IMR-90 (cell line): ENCODE measurements at regions not wholly inside any gene's neighbourhood (a gene's known extent, or its start where the extent isn't known, plus 50 kb on each side); places are given as distances from the start of the nearest gene placed in this dataset.

ENCODE experiments used
- ATAC-seq: fragments of 200-7000 bp; cut with Tn5 transposase; 2 replicates; pipeline ENCODE4 v1.9.1; 2020; ENCODE audit warnings: low read depth, mild to moderate bottlenecking, moderate library complexity
- BruUV-seq: library from RNA; stranded (reverse); fragments of 400-500 nt; replicated peaks from 2 replicates; lab custom pipeline; 2021; lab: Mats Ljungman, UMichigan
- CTCF ChIA-PET: fragments of 300-600 bp; formaldehyde crosslinking; extraction: SDS; loops from one replicate; lab custom pipeline; 2021; ENCODE audit warnings: antibody characterized with exemption; lab: Yijun Ruan, JAX
- POLR2A ChIA-PET: fragments of 300-600 bp; sonication (Branson Sonifier 250); formaldehyde crosslinking; loops from one replicate; lab custom pipeline; 2022; ENCODE audit warnings: antibody characterized with exemption; ENCODE audit not compliant: unreplicated experiment; lab: Charles Lee
- DNase-seq: peaks from one replicate; pipeline ENCODE4 v3.0.0; 2013
- H2AFZ ChIP-seq: replicated peaks from 2 replicates; pipeline ENCODE3; 2013; ENCODE audit warnings: low read length, mild to moderate bottlenecking; ENCODE audit not compliant: poor library complexity
- H2AK5ac ChIP-seq: 2 replicates; pipeline ENCODE4 v1.6.1; 2013; ENCODE audit warnings: low read depth, low read length, inconsistent platforms
- H2AK9ac ChIP-seq: replicated peaks from 2 replicates; pipeline ENCODE3; 2013; ENCODE audit warnings: mild to moderate bottlenecking, low read depth, low read length, moderate library complexity; ENCODE audit not compliant: poor library complexity
- H2BK120ac ChIP-seq: 2 replicates; pipeline ENCODE4 v1.6.1; 2013; ENCODE audit warnings: low read depth, low read length, inconsistent platforms
- H2BK15ac ChIP-seq: 3 replicates; pipeline ENCODE4 v1.6.1; 2013; ENCODE audit warnings: low read depth, low read length, inconsistent platforms
- H2BK20ac ChIP-seq: 2 replicates; pipeline ENCODE4 v1.6.1; 2013; ENCODE audit warnings: low read depth, mild to moderate bottlenecking, inconsistent platforms, low read length, moderate library complexity
- H2BK5ac ChIP-seq: 2 replicates; pipeline ENCODE4 v1.6.1; 2013; ENCODE audit warnings: mild to moderate bottlenecking, low read depth, low read length, inconsistent platforms; ENCODE audit not compliant: poor library complexity, severe bottlenecking
- H3K14ac ChIP-seq: replicated peaks from 2 replicates; pipeline ENCODE4 v1.6.1; 2013; ENCODE audit warnings: low read depth, low read length, inconsistent platforms
- H3K18ac ChIP-seq: 2 replicates; pipeline ENCODE4 v1.6.1; 2013; ENCODE audit warnings: low read depth, low read length, control low read depth
- H3K23ac ChIP-seq: 2 replicates; pipeline ENCODE4 v1.6.1; 2013; ENCODE audit warnings: low read depth, low read length, inconsistent platforms
- H3K27ac ChIP-seq: 2 replicates; pipeline ENCODE4 v1.5.1; 2013; ENCODE audit warnings: mild to moderate bottlenecking, control low read depth, low read length; ENCODE audit not compliant: insufficient read depth
- H3K27me3 ChIP-seq: 2 replicates; pipeline ENCODE4 v1.6.1; 2013; ENCODE audit warnings: low read length; ENCODE audit not compliant: control insufficient read depth, insufficient read depth
- H3K36me3 ChIP-seq: 2 replicates; pipeline ENCODE4 v1.6.1; 2013; ENCODE audit warnings: low read length, mixed read lengths; ENCODE audit not compliant: control insufficient read depth, insufficient read depth
- H3K4ac ChIP-seq: 2 replicates; pipeline ENCODE4 v1.6.1; 2013; ENCODE audit warnings: low read depth, low read length, inconsistent platforms
- H3K4me1 ChIP-seq: 2 replicates; pipeline ENCODE4 v1.6.1; 2013; ENCODE audit warnings: low read length, mixed read lengths; ENCODE audit not compliant: control insufficient read depth, insufficient read depth
- H3K4me2 ChIP-seq: 2 replicates; pipeline ENCODE4 v1.6.1; 2013; ENCODE audit warnings: low read depth, mild to moderate bottlenecking, control low read depth, low read length, moderate library complexity
- H3K4me3 ChIP-seq: 2 replicates; pipeline ENCODE4 v1.5.1; 2013; ENCODE audit warnings: low read depth, mild to moderate bottlenecking, control low read depth, low read length, moderate library complexity; ENCODE audit not compliant: insufficient read depth
- H3K56ac ChIP-seq: 2 replicates; pipeline ENCODE4 v1.6.1; 2013; ENCODE audit warnings: low read length, inconsistent platforms; ENCODE audit not compliant: insufficient read depth; ENCODE audit errors: extremely low read depth
- H3K79me1 ChIP-seq, 2 experiments: 2 replicates each; pipeline ENCODE4 v1.6.1; 2013; ENCODE audit warnings: low read length in 2 of 2, inconsistent platforms in 1 of 2, low read depth in 1 of 2
- H3K9ac ChIP-seq: 2 replicates; pipeline ENCODE4 v1.6.1; 2013; ENCODE audit warnings: low read depth, low read length, control low read depth
- H3K9me1 ChIP-seq: 2 replicates; pipeline ENCODE4 v1.6.1; 2013; ENCODE audit warnings: low read length, inconsistent platforms; ENCODE audit not compliant: insufficient read depth
- H3K9me3 ChIP-seq: 2 replicates; pipeline ENCODE4 v1.6.1; 2013; ENCODE audit warnings: low read length; ENCODE audit not compliant: control insufficient read depth, insufficient read depth
- H4K20me1 ChIP-seq: 2 replicates; pipeline ENCODE4 v1.6.1; 2013; ENCODE audit warnings: low read length, inconsistent platforms; ENCODE audit not compliant: insufficient read depth
- H4K5ac ChIP-seq: 2 replicates; pipeline ENCODE4 v1.6.1; 2013; ENCODE audit warnings: mild to moderate bottlenecking, low read depth, low read length, control low read depth
- H4K8ac ChIP-seq, 2 experiments: 2 replicates each; pipeline ENCODE4 v1.6.1; 2013; ENCODE audit warnings: low read depth in 2 of 2, low read length in 2 of 2, control low read depth in 1 of 2, inconsistent platforms in 1 of 2
- H4K91ac ChIP-seq: 2 replicates; pipeline ENCODE4 v1.6.1; 2013; ENCODE audit warnings: low read depth, low read length, inconsistent platforms; ENCODE audit not compliant: insufficient read depth
- CHD1 ChIP-seq: IDR thresholded peaks from 2 replicates; pipeline ENCODE4 v1.6.1; 2012; ENCODE audit warnings: low read depth, low read length, improper control_type of control experiment
- FOS ChIP-seq: fragments of 150-350 bp; IDR thresholded peaks from 2 replicates; pipeline ENCODE4 v1.6.1; 2016; ENCODE audit warnings: low read depth, low read length
- MAFK ChIP-seq: IDR thresholded peaks from 2 replicates; pipeline ENCODE4 v1.6.1; 2012; ENCODE audit warnings: low read depth, low read length, improper control_type of control experiment
- MAZ ChIP-seq: IDR thresholded peaks from 2 replicates; pipeline ENCODE4 v1.6.1; 2012; ENCODE audit warnings: low read depth, mild to moderate bottlenecking, low read length, improper control_type of control experiment, moderate library complexity, borderline replicate concordance
- MXI1 ChIP-seq: IDR thresholded peaks from 2 replicates; pipeline ENCODE4 v1.6.1; 2012; ENCODE audit warnings: low read depth, mild to moderate bottlenecking, low read length, moderate library complexity, borderline replicate concordance
- POLR2A ChIP-seq: IDR thresholded peaks from 2 replicates; pipeline ENCODE4 v1.6.1; 2012; ENCODE audit warnings: mild to moderate bottlenecking, low read depth, low read length
- RAD21 ChIP-seq: IDR thresholded peaks from 2 replicates; pipeline ENCODE4 v1.6.1; 2012; ENCODE audit warnings: low read length, improper control_type of control experiment
- RCOR1 ChIP-seq: IDR thresholded peaks from 2 replicates; pipeline ENCODE4 v1.6.1; 2012; ENCODE audit warnings: mild to moderate bottlenecking, low read length, improper control_type of control experiment; ENCODE audit not compliant: insufficient replicate concordance
- RFX5 ChIP-seq: IDR thresholded peaks from 2 replicates; pipeline ENCODE4 v1.8.0; 2012; ENCODE audit warnings: low read depth, mild to moderate bottlenecking, low read length, moderate library complexity
- SMC3 ChIP-seq: fragments of 150-350 bp; IDR thresholded peaks from 2 replicates; pipeline ENCODE4 v1.6.1; 2016; ENCODE audit warnings: low read depth, mild to moderate bottlenecking, antibody characterized with exemption, low read length, moderate library complexity
- WGBS, 2 experiments: methylation state at CpG; one replicate each; pipeline versions ENCODE4 v1.1.5 to v1.1.7; 2013; ENCODE audit warnings: missing lambda C conversion rate in 2 of 2; ENCODE audit not compliant: insufficient read length in 1 of 2; ENCODE audit errors: extremely low coverage in 2 of 2; 5-methylcytosine and 5-hydroxymethylcytosine counted together
- dilution Hi-C: fragments of 300-500 bp; cut with HindIII; formaldehyde crosslinking; loops from one replicate; pipeline ENCODE4 v1.14.3; 2018; ENCODE audit warnings: low sequenced_read_pairs; ENCODE audit not compliant: unreplicated experiment
- in situ Hi-C: fragments of 300-500 bp; cut with MboI; formaldehyde crosslinking; loops from 3 replicates; pipeline ENCODE4 v1.14.3; 2019; ENCODE audit warnings: low sequenced_read_pairs, inconsistent platforms, mixed read lengths
- intact Hi-C: fragments of 100-400 bp; cut with micrococcal nuclease; formaldehyde crosslinking; loops from 2 replicates; pipeline ENCODE4 v1.10.0; 2022
- TF ChIP-seq, protein P1 (sequence below): conservative IDR thresholded peaks from 2 replicates; pipeline ENCODE4 v1.5.1; 2012; ENCODE audit warnings: mild to moderate bottlenecking, low read depth, low read length, improper control_type of control experiment
- TF ChIP-seq, protein P2 (sequence below): fragments of 150-350 bp; IDR thresholded peaks from 2 replicates; pipeline ENCODE4 v1.6.1; 2016; ENCODE audit warnings: low read depth, mild to moderate bottlenecking, low read length, moderate library complexity, borderline replicate concordance

DNA sequence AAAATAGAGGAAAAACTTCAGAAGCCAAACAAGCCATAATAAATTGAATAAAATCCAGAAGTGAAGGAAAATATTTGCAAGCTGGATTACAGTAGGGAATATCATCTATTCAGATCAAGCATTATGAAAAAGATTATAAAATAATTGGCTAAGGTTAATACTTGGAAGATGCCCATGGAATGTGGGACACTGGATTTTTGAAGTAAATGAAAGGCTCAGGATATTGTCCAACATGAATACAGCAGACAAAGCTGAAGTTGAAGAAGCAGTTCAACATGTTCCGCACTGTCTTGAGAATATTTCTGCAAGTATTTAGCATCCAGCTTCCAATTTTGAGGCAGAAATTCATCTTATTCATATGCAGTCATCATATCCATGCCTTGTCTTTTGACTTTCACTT, 1278.4 kb upstream of the GJE1 start:
- DNase-seq (no peak), ATAC-seq (no peak)
- H3K4me1 ChIP-seq, result peaks cover 8% of the 10 kb centered on the region
- H2AK9ac ChIP-seq, result no peak overlapping the region
- TF ChIP-seq CHD1 (no peak), RFX5 (no peak), MXI1 (no peak), MAZ (no peak), POLR2A (no peak), MAFK (no peak), RAD21 (no peak), FOS (no peak), RCOR1 (no peak), SMC3 (no peak)
- TF ChIP-seq, protein P1, sequence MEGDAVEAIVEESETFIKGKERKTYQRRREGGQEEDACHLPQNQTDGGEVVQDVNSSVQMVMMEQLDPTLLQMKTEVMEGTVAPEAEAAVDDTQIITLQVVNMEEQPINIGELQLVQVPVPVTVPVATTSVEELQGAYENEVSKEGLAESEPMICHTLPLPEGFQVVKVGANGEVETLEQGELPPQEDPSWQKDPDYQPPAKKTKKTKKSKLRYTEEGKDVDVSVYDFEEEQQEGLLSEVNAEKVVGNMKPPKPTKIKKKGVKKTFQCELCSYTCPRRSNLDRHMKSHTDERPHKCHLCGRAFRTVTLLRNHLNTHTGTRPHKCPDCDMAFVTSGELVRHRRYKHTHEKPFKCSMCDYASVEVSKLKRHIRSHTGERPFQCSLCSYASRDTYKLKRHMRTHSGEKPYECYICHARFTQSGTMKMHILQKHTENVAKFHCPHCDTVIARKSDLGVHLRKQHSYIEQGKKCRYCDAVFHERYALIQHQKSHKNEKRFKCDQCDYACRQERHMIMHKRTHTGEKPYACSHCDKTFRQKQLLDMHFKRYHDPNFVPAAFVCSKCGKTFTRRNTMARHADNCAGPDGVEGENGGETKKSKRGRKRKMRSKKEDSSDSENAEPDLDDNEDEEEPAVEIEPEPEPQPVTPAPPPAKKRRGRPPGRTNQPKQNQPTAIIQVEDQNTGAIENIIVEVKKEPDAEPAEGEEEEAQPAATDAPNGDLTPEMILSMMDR, result no peak
- TF ChIP-seq, protein P2, sequence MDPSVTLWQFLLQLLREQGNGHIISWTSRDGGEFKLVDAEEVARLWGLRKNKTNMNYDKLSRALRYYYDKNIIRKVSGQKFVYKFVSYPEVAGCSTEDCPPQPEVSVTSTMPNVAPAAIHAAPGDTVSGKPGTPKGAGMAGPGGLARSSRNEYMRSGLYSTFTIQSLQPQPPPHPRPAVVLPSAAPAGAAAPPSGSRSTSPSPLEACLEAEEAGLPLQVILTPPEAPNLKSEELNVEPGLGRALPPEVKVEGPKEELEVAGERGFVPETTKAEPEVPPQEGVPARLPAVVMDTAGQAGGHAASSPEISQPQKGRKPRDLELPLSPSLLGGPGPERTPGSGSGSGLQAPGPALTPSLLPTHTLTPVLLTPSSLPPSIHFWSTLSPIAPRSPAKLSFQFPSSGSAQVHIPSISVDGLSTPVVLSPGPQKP, result no peak
- in situ Hi-C loops (no loop called here), dilution Hi-C loops (no loop called here), intact Hi-C loops (no loop called here)
- H2BK5ac ChIP-seq, result no peak overlapping the region
- H2AFZ ChIP-seq, result no peak overlapping the region
- H2BK120ac ChIP-seq, result peak overlapping the region; percentile 51; the same call in 1 of the 2 replicates
- no peaks in the 10 kb centered on the region for H3K36me3 ChIP-seq
- peak overlapping the region; percentile 41; the same call in 1 of the 2 replicates for H3K4ac ChIP-seq
- H3K18ac ChIP-seq, result peak overlapping the region; percentile 62; the same call in 1 of the 2 replicates
- H3K14ac ChIP-seq, result 0 out of 2 replicates have a peak overlapping the region, but pooled peaks have one; percentile 64
- no peak overlapping the region for H3K23ac ChIP-seq
- no peak overlapping the region for H3K56ac ChIP-seq
- no peaks in the 10 kb centered on the region for H3K9me1 ChIP-seq
- no peak overlapping the region for H4K5ac ChIP-seq
- peak overlapping the region; percentile 79 for H2BK20ac ChIP-seq
- no peaks in the 10 kb centered on the region for H3K79me1 ChIP-seq
- no peak overlapping the region for H3K9ac ChIP-seq
- H3K4me3 ChIP-seq, result no peak overlapping the region
- H4K20me1 ChIP-seq, result no peaks in the 10 kb centered on the region
- WGBS, 2 experiments, result 100% methylated on average over 1 of the region's 1 CpG; no CpG with 5 or more reads in 1 of the 2 experiments
- H2AK5ac ChIP-seq, result no peak overlapping the region
- ChIA-PET CTCF (no interaction called here), POLR2A (interaction anchor here (0.6 kb wide), 1 partner anchor 546 kb away, joined by 3 read pairs; no protein-coding TSS in a partner anchor)
- H4K8ac ChIP-seq, result peak overlapping the region; percentile 67 to 77; a peak in 3 of 4 replicates
- no peak overlapping the region; the same call in 1 of the 2 replicates for H3K4me2 ChIP-seq
- no TSS peak for BruUV-seq
- H3K27me3 ChIP-seq, result no peaks in the 10 kb centered on the region
- H4K91ac ChIP-seq, result peak overlapping the region; percentile 44; the same call in 1 of the 2 replicates
- H3K27ac ChIP-seq, result no peak overlapping the region
- H2BK15ac ChIP-seq, result peak overlapping the region; percentile 79; the same call in 2 of the 3 replicates
- H3K9me3 ChIP-seq, result no peaks in the 10 kb centered on the region
